HEK293 (cell line): ENCODE measurements at regions not wholly inside any gene's neighbourhood (a gene's known extent, or its start where the extent isn't known, plus 50 kb on each side); places are given as distances from the start of the nearest gene placed in this dataset.

Experiments
- CTCF ChIA-PET: fragments of 350-600 bp; formaldehyde crosslinking; extraction: SDS; loops from one replicate; lab custom pipeline; 2021; ENCODE audit warnings: antibody characterized with exemption; lab: Yijun Ruan, JAX
- POLR2A ChIA-PET: fragments of 300-600 bp; formaldehyde crosslinking; extraction: SDS; loops from one replicate; lab custom pipeline; 2020; ENCODE audit warnings: antibody characterized with exemption, inconsistent platforms; lab: Yijun Ruan, JAX
- H3K27ac ChIP-seq: fragments of 200-500 bp; sonication (Bioruptor generic); 2 replicates; pipeline ENCODE4 v1.5.1; 2014; ENCODE audit warnings: low read depth, low read length, control low read depth, inconsistent platforms; ENCODE audit errors: extremely low read depth
- H3K36me3 ChIP-seq, 2 experiments: fragments of 200-500 bp in 1 of 2; sonication (Bioruptor generic) in 1 of 2; 1 replicate in 1 of 2; 2 replicates in 1 of 2; pipeline ENCODE4 v1.5.1; 2014 to 2017; ENCODE audit warnings: inconsistent platforms in 2 of 2, low read length in 2 of 2; ENCODE audit not compliant: control insufficient read depth in 2 of 2, insufficient read depth in 1 of 2
- H3K4me1 ChIP-seq: fragments of 200-500 bp; sonication (Bioruptor generic); 2 replicates; pipeline ENCODE4 v1.5.1; 2014; ENCODE audit warnings: mild to moderate bottlenecking, low read length, inconsistent platforms; ENCODE audit not compliant: control insufficient read depth, insufficient read depth
- H3K4me3 ChIP-seq: 2 replicates; pipeline ENCODE4 v1.5.1; 2011; ENCODE audit warnings: low read depth, mild to moderate bottlenecking, control low read depth, low read length, moderate library complexity
- H3K9me3 ChIP-seq: fragments of 200-500 bp; sonication (Bioruptor generic); 2 replicates; pipeline ENCODE4 v1.5.1; 2014; ENCODE audit warnings: low read depth, low read length, inconsistent platforms; ENCODE audit not compliant: control insufficient read depth, insufficient read depth
- IKZF3 ChIP-seq: fragments of 450-650 bp; IDR thresholded peaks from 2 replicates; pipeline ENCODE4 v1.5.0; 2018; ENCODE audit warnings: missing biosample characterization, mild to moderate bottlenecking, missing genetic modification characterization, moderate library complexity
- KLF10 ChIP-seq: fragments of 450-650 bp; IDR thresholded peaks from 2 replicates; pipeline ENCODE4 v1.5.1; 2018; ENCODE audit warnings: missing biosample characterization, mild to moderate bottlenecking, missing genetic modification characterization
- MZF1 ChIP-seq: fragments of 450-650 bp; formaldehyde crosslinking; IDR thresholded peaks from 2 replicates; pipeline ENCODE4 v1.5.1; 2017; ENCODE audit warnings: missing biosample characterization, missing genetic modification characterization, borderline replicate concordance
- PRDM10 ChIP-seq: fragments of 450-650 bp; formaldehyde crosslinking; IDR thresholded peaks from 2 replicates; pipeline ENCODE4 v1.5.1; 2016; ENCODE audit warnings: missing biosample characterization, missing genetic modification characterization
- ZBTB26 ChIP-seq: fragments of 450-650 bp; formaldehyde crosslinking; optimal IDR thresholded peaks from 2 replicates; pipeline ENCODE3; 2016; ENCODE audit warnings: missing biosample characterization, mild to moderate bottlenecking, missing genetic modification characterization
- ZNF133 ChIP-seq: fragments of 450-650 bp; formaldehyde crosslinking; IDR thresholded peaks from 2 replicates; pipeline ENCODE4 v1.5.1; 2016; ENCODE audit warnings: missing biosample characterization, missing genetic modification characterization
- ZNF223 ChIP-seq: fragments of 450-650 bp; formaldehyde crosslinking; IDR thresholded peaks from 2 replicates; pipeline ENCODE4 v1.5.1; 2016; ENCODE audit warnings: missing biosample characterization, missing genetic modification characterization
- ZNF266 ChIP-seq: fragments of 450-650 bp; formaldehyde crosslinking; IDR thresholded peaks from 2 replicates; pipeline ENCODE4 v1.5.1; 2016; ENCODE audit warnings: missing biosample characterization, missing genetic modification characterization, low read depth
- ZNF335 ChIP-seq: fragments of 450-650 bp; formaldehyde crosslinking; conservative IDR thresholded peaks from 2 replicates; pipeline ENCODE4 v1.5.1; 2016; ENCODE audit warnings: missing biosample characterization, missing genetic modification characterization
- ZNF362 ChIP-seq: fragments of 450-650 bp; formaldehyde crosslinking; IDR thresholded peaks from 2 replicates; pipeline ENCODE4 v1.5.1; 2016; ENCODE audit warnings: missing biosample characterization, missing genetic modification characterization
- ZNF518A ChIP-seq: fragments of 450-650 bp; formaldehyde crosslinking; conservative IDR thresholded peaks from 2 replicates; pipeline ENCODE4 v1.5.1; 2016; ENCODE audit warnings: low read depth, missing biosample characterization, missing genetic modification characterization
- ZNF629 ChIP-seq: fragments of 450-650 bp; formaldehyde crosslinking; IDR thresholded peaks from 2 replicates; pipeline ENCODE4 v1.5.1; 2017; ENCODE audit warnings: missing biosample characterization, missing genetic modification characterization
- TF ChIP-seq, protein P1 (sequence below): fragments of 450-650 bp; formaldehyde crosslinking; IDR thresholded peaks from 2 replicates; pipeline ENCODE4 v1.5.1; 2016; ENCODE audit warnings: missing biosample characterization, missing genetic modification characterization, low read depth
- TF ChIP-seq, protein P2 (sequence below): fragments of 450-650 bp; formaldehyde crosslinking; IDR thresholded peaks from 2 replicates; pipeline ENCODE4 v1.5.1; 2016; ENCODE audit warnings: missing biosample characterization, missing genetic modification characterization
- TF ChIP-seq, protein P3 (sequence below): fragments of 450-650 bp; formaldehyde crosslinking; IDR thresholded peaks from 2 replicates; pipeline ENCODE4 v1.5.1; 2016; ENCODE audit warnings: missing biosample characterization, missing genetic modification characterization

- TF ChIP-seq ZNF133 (no peak), KLF10 (tag by site-specific recombination) (no peak), ZNF266 (no peak), ZBTB26 (no peak), IKZF3 (tag by site-specific recombination) (no peak), MZF1 (no peak), ZNF362 (no peak), PRDM10 (tag by site-specific recombination) (no peak), ZNF629 (tag by site-specific recombination) (no peak)
- TF ChIP-seq, protein P1, sequence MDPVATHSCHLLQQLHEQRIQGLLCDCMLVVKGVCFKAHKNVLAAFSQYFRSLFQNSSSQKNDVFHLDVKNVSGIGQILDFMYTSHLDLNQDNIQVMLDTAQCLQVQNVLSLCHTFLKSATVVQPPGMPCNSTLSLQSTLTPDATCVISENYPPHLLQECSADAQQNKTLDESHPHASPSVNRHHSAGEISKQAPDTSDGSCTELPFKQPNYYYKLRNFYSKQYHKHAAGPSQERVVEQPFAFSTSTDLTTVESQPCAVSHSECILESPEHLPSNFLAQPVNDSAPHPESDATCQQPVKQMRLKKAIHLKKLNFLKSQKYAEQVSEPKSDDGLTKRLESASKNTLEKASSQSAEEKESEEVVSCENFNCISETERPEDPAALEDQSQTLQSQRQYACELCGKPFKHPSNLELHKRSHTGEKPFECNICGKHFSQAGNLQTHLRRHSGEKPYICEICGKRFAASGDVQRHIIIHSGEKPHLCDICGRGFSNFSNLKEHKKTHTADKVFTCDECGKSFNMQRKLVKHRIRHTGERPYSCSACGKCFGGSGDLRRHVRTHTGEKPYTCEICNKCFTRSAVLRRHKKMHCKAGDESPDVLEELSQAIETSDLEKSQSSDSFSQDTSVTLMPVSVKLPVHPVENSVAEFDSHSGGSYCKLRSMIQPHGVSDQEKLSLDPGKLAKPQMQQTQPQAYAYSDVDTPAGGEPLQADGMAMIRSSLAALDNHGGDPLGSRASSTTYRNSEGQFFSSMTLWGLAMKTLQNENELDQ (tag by site-specific recombination): no peak
- TF ChIP-seq, protein P2, sequence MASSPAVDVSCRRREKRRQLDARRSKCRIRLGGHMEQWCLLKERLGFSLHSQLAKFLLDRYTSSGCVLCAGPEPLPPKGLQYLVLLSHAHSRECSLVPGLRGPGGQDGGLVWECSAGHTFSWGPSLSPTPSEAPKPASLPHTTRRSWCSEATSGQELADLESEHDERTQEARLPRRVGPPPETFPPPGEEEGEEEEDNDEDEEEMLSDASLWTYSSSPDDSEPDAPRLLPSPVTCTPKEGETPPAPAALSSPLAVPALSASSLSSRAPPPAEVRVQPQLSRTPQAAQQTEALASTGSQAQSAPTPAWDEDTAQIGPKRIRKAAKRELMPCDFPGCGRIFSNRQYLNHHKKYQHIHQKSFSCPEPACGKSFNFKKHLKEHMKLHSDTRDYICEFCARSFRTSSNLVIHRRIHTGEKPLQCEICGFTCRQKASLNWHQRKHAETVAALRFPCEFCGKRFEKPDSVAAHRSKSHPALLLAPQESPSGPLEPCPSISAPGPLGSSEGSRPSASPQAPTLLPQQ (tag by site-specific recombination): no peak
- POLR2A ChIA-PET: no interaction called here
- Histone ChIP-seq H3K36me3 (no peaks in the 10 kb centered on the region), H3K4me3 (no peak overlapping the region), H3K4me1 (no peaks in the 10 kb centered on the region), H3K27ac (no peak overlapping the region), H3K9me3 (no peaks in the 10 kb centered on the region)
- CTCF ChIA-PET: interaction anchor here (0.6 to 1.3 kb wide), 8 partner anchors 11 to 639 kb away, joined by 3 to 5 read pairs (median 3); no protein-coding TSS in a partner anchor
These were observed 72.5 kb downstream of the CXCL12 start for GRCh38 chr10:44312401-44312800.

- POLR2A ChIA-PET: no interaction called here
- CTCF ChIA-PET: interaction anchor here (0.6 to 1.6 kb wide), 32 partner anchors 9 to 736 kb away, joined by 3 to 10 read pairs (median 3); partner anchors contain the start of gene RASSF4
- no peak overlapping the region for H3K4me3 ChIP-seq
- TF ChIP-seq, protein P3, sequence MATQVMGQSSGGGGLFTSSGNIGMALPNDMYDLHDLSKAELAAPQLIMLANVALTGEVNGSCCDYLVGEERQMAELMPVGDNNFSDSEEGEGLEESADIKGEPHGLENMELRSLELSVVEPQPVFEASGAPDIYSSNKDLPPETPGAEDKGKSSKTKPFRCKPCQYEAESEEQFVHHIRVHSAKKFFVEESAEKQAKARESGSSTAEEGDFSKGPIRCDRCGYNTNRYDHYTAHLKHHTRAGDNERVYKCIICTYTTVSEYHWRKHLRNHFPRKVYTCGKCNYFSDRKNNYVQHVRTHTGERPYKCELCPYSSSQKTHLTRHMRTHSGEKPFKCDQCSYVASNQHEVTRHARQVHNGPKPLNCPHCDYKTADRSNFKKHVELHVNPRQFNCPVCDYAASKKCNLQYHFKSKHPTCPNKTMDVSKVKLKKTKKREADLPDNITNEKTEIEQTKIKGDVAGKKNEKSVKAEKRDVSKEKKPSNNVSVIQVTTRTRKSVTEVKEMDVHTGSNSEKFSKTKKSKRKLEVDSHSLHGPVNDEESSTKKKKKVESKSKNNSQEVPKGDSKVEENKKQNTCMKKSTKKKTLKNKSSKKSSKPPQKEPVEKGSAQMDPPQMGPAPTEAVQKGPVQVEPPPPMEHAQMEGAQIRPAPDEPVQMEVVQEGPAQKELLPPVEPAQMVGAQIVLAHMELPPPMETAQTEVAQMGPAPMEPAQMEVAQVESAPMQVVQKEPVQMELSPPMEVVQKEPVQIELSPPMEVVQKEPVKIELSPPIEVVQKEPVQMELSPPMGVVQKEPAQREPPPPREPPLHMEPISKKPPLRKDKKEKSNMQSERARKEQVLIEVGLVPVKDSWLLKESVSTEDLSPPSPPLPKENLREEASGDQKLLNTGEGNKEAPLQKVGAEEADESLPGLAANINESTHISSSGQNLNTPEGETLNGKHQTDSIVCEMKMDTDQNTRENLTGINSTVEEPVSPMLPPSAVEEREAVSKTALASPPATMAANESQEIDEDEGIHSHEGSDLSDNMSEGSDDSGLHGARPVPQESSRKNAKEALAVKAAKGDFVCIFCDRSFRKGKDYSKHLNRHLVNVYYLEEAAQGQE (tag by site-specific recombination): no peak
- TF ChIP-seq ZNF223 (no peak), ZNF518A (tag by site-specific recombination) (no peak), ZNF335 (tag by site-specific recombination) (no peak)
These were observed 73.3 kb downstream of the CXCL12 start for GRCh38 chr10:44311563-44312051.

More at GRCh38 chr10:44311563-44312051, 73.3 kb downstream of the CXCL12 start:
- Histone ChIP-seq H3K36me3 (no peaks in the 10 kb centered on the region), H3K4me1 (no peaks in the 10 kb centered on the region), H3K9me3 (no peaks in the 10 kb centered on the region), H3K27ac (no peak overlapping the region)
